Lower leg skin (tissue), 4 donors: ENCODE measurements at regions not wholly inside any gene's neighbourhood (a gene's known extent, or its start where the extent isn't known, plus 50 kb on each side); places are given as distances from the start of the nearest gene placed in this dataset.

Source experiments
- DNase-seq, 2 donors: peaks; one replicate each; pipeline ENCODE4 v3.0.0-alpha.2; 2019; ENCODE audit warnings: low spot score in 2 of 2
- H3K4me3 ChIP-seq: fragments of 200-600 bp; sonication (generic); 2 replicates; pipeline ENCODE4 v1.5.1; 2017; ENCODE audit warnings: mild to moderate bottlenecking, low read depth; ENCODE audit not compliant: poor library complexity, severe bottlenecking
- POLR2A ChIP-seq, 2 donors: fragments of 450-650 bp; IDR thresholded peaks; one replicate each; pipeline ENCODE4 v1.6.1; 2016 to 2017; ENCODE audit warnings: antibody characterized with exemption in 2 of 2, mild to moderate bottlenecking in 1 of 2, moderate library complexity in 1 of 2
- WGBS, 2 donors: methylation state at CpG; one replicate each; pipeline ENCODE4 v1.1.5; 2018; 5-methylcytosine and 5-hydroxymethylcytosine counted together
- intact Hi-C: fragments of 100-400 bp; cut with DNase I; formaldehyde crosslinking; loops from one replicate; pipeline ENCODE4 v1.15.0; 2023; ENCODE audit warnings: low total_unique reads
- TF ChIP-seq, protein P1 (sequence below), 3 donors: fragments of 450-650 bp; IDR thresholded peaks; one replicate each; pipeline ENCODE4 v1.5.1; 2016; ENCODE audit warnings: antibody characterized with exemption in 3 of 3, mild to moderate bottlenecking in 3 of 3, moderate library complexity in 2 of 3

DNA sequence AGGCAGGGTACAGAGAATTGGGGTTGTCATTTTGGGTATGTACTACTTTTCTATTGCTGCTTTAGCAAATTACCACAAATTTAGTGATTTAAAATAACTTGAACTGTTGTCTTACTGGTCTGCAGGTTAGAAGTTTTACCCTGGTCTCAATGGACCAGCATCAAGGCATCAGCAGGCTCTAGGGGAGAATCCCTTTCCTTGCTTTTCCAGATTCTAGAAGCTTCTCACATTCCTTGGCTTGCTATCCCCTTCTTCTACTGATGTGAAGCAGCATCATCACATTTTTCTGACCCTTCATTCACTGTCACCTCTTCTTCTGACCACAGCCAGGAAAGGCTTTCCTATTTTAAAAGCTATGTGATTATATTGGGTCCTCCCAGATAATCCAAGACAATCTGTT, 237.8 kb upstream of the RBMS1 start:
- intact Hi-C loops = no loop called here
- no peak overlapping the region for H3K4me3 ChIP-seq

DNA sequence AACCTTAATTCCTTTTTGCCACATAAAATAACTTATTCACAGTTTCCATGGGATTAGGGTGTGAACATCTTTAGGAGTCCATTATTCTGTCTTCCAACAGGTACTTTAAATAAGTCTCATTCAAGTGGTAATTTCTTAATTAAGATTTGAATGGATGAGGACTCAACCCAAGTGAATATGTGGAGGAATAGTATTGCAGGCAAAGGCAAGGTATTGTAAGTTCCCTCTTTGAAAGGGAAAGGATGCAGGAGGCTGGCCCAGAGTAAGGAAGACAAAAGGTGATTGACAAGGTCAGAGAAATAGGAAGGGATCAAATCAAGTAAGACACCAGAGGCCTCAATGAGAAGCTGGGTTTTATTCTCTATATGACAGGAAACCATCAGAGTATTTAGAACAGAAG, 238.2 kb upstream of the RBMS1 start:
- TF ChIP-seq, protein P1, sequence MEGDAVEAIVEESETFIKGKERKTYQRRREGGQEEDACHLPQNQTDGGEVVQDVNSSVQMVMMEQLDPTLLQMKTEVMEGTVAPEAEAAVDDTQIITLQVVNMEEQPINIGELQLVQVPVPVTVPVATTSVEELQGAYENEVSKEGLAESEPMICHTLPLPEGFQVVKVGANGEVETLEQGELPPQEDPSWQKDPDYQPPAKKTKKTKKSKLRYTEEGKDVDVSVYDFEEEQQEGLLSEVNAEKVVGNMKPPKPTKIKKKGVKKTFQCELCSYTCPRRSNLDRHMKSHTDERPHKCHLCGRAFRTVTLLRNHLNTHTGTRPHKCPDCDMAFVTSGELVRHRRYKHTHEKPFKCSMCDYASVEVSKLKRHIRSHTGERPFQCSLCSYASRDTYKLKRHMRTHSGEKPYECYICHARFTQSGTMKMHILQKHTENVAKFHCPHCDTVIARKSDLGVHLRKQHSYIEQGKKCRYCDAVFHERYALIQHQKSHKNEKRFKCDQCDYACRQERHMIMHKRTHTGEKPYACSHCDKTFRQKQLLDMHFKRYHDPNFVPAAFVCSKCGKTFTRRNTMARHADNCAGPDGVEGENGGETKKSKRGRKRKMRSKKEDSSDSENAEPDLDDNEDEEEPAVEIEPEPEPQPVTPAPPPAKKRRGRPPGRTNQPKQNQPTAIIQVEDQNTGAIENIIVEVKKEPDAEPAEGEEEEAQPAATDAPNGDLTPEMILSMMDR (IDR thresholded peaks at IDR 0.05) = no peak
- no peak for TF ChIP-seq POLR2A (IDR thresholded peaks at IDR 0.05)
- intact Hi-C loops = no loop called here
- no peak for DNase-seq
- H3K4me3 ChIP-seq = no peak overlapping the region

More for the DNA sequence above, 237.8 kb upstream of the RBMS1 start:
- no peak for DNase-seq
- no peak for TF ChIP-seq POLR2A (IDR thresholded peaks at IDR 0.05)
- TF ChIP-seq, protein P1 (IDR thresholded peaks at IDR 0.05) = no peak

GRCh38 chr2:160735696-160736095, 242.1 kb upstream of the RBMS1 start:
- intact Hi-C loops = no loop called here
- no peak overlapping the region for H3K4me3 ChIP-seq
- no peak for TF ChIP-seq POLR2A (IDR thresholded peaks at IDR 0.05)
- TF ChIP-seq, protein P1 (IDR thresholded peaks at IDR 0.05) = no peak
- DNase-seq = no peak

- intact Hi-C loops = no loop called here
- H3K4me3 ChIP-seq = no peak overlapping the region
- DNase-seq = no peak
- WGBS, 2 donors = 88 to 90% methylated on average over 3 of the region's 3 CpGs
- no peak for TF ChIP-seq POLR2A (IDR thresholded peaks at IDR 0.05)
Observed at GRCh38 chr2:160736148-160737028, 242.8 kb upstream of the RBMS1 start.

DNA sequence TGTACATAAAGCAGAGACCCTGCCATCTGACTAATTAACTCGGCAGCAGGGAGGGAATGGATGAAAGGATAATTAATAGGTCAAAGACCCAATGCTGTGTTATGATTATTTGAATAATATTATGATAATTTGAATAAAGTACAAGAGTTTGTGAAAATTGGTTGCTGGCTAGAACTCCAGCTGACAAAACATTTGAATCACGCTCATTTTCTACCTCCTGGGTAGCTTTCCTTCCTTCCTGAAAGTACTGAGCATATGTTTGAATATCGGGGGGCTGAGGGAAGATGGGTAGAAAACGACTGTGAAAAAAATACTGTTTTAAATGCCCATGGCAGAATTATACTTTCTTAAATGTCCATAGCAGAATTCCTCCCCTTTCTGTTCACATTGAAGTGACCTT, 243.6 kb upstream of the RBMS1 start:
- WGBS, 2 donors = 58 to 76% methylated on average over 4 of the region's 4 CpGs

DNA sequence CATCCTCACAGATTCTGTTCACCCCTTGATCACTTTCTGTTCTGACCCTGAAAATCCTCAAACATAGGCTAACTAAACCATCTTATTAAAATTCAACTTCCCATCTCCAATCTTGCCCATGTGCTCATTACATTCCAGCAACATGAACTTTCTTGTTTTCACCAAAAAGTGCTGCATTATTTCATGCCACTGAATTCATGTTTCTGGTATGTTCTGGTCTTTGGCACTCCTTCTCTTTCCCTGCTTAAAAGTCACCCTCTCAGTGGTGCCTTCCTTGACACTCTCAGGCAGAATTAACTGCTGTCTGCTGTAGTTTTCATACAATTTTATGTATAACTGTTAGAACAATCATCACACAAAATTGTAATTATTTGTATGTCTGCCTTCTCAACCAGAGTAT, 247.7 kb upstream of the RBMS1 start:
- DNase-seq = no peak
- TF ChIP-seq, protein P1 (IDR thresholded peaks at IDR 0.05) = no peak
- no peak for TF ChIP-seq POLR2A (IDR thresholded peaks at IDR 0.05)
- intact Hi-C loops = no loop called here
- no peak overlapping the region for H3K4me3 ChIP-seq

More for the DNA sequence above, 243.6 kb upstream of the RBMS1 start:
- DNase-seq = no peak
- TF ChIP-seq, protein P1 (IDR thresholded peaks at IDR 0.05) = no peak
- TF ChIP-seq POLR2A (IDR thresholded peaks at IDR 0.05) = no peak
- intact Hi-C loops = no loop called here
- H3K4me3 ChIP-seq = no peak overlapping the region
